C4-2B (cell line): ENCODE measurements at regions not wholly inside any gene's neighbourhood (a gene's known extent, or its start where the extent isn't known, plus 50 kb on each side); places are given as distances from the start of the nearest gene placed in this dataset.
A peak's percentile ranks its signal among the peaks of the same experiment; 100 is the strongest.

Experiments
- H3K27ac ChIP-seq: fragments of 450-650 bp; 2 replicates; pipeline ENCODE4 v1.5.1; 2017
- ZFX ChIP-seq: fragments of 450-650 bp; IDR thresholded peaks from 2 replicates; pipeline ENCODE4 v1.6.1; 2017
- TF ChIP-seq, protein P1 (sequence below): fragments of 450-650 bp; conservative IDR thresholded peaks from 2 replicates; pipeline ENCODE4 v1.5.1; 2017; ENCODE audit warnings: mild to moderate bottlenecking

DNA sequence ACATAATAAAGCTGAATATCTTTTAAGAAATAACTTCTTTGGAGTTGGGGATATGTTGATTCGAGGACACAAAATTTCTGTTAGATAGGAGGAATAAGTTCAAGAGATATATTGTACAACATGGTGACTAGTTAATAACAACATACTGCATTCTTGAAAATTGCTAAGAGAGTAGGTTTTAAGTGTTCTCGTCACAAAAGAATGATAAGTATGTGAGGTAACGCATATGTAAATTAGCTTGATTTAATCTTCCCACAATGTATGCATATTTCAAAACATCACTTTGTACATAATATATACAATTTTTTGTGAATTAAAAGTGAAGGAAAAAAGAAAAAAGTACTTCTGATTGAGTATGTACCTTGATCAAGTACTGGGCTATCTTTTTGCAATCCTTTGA, 428.0 kb upstream of the TRPC7 start:
- H3K27ac ChIP-seq, result no peak overlapping the region
- TF ChIP-seq, protein P1, sequence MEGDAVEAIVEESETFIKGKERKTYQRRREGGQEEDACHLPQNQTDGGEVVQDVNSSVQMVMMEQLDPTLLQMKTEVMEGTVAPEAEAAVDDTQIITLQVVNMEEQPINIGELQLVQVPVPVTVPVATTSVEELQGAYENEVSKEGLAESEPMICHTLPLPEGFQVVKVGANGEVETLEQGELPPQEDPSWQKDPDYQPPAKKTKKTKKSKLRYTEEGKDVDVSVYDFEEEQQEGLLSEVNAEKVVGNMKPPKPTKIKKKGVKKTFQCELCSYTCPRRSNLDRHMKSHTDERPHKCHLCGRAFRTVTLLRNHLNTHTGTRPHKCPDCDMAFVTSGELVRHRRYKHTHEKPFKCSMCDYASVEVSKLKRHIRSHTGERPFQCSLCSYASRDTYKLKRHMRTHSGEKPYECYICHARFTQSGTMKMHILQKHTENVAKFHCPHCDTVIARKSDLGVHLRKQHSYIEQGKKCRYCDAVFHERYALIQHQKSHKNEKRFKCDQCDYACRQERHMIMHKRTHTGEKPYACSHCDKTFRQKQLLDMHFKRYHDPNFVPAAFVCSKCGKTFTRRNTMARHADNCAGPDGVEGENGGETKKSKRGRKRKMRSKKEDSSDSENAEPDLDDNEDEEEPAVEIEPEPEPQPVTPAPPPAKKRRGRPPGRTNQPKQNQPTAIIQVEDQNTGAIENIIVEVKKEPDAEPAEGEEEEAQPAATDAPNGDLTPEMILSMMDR, result no peak
- no peak for TF ChIP-seq ZFX

DNA sequence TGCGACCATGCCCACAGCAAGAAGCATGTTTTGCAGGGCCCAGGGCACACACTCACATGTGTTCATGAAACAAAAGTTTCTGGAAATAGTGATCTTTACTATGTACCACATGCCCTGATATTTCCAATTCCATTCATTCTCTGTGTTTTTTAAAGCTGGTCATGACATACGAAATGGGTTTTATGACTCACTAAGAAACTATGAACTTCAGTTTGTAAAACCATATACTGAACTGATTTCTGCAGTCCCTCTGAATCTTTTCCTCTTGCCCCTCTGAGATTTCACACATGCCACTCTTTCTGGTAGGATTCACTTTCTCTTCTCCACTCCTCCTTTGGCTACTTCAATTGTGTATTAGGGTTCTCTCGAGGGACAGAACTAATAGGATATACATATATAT, 416.1 kb upstream of the TRPC7 start:
- H3K27ac ChIP-seq, result no peak overlapping the region
- TF ChIP-seq, protein P1, result no peak
- TF ChIP-seq ZFX, result no peak

DNA sequence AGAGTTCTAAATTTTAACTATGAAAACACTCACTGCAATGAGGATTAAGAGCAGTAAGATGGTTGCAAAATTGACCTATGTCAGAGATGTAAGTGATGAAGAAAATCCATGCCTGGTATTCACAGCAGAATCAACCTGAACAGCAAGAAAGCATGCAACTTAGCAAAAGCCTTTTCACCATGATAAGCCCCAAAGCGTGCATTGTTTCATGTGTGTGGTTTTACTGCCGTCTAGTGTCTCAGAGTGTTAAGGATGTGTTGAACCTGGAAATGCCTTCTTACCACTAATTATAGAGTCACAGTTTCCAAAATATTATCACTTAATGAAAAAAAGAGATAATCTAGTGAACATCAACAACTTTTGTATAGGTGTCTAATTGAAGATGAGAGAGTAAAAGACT, 415.2 kb upstream of the TRPC7 start:
- no peak overlapping the region for H3K27ac ChIP-seq
- TF ChIP-seq, protein P1, result peak; percentile 30
- no peak for TF ChIP-seq ZFX

DNA sequence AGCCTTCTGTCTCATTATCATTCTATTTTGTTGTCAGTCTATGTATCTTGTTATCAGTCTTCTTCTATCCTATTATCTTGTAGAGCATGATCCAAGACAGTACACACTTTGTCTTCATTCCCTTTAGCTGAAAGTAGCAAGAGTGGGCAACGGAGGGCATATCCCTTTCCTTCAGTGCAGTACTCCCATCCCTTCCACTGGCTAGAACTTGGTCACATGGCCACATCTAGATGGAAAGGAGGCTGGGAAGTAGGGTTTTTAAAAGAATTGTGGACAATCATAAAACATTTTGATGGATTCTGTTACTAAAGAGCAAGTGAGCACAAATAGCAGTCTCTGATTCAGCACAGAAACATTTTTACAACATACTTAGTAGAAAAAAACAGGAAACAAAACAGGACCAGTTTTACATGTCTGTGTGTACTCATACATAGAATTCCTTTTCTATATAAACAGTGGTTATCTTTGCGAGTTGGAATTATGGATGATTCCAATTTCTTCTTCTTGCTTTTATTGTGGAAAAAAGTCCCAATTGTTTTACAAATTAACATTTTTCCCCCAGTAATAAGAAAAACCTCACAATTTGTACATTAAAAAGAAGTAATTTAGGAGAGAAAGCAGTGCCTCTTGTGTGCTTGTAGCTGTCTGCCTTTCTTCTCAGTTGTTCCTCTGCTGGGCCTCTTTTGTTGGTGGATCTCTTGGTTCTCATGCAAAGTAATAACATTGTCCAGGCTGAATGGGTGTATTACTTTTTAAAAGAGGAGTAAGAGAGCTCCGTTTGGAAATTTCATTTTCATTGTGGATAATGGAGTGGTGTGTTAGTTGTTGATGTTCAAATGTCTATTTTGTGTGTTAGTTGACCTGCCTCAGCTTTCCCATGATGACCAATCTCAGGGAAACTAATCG, 410.9 kb upstream of the TRPC7 start:
- TF ChIP-seq, protein P1, result no peak
- TF ChIP-seq ZFX, result no peak
- no peak overlapping the region for H3K27ac ChIP-seq

DNA sequence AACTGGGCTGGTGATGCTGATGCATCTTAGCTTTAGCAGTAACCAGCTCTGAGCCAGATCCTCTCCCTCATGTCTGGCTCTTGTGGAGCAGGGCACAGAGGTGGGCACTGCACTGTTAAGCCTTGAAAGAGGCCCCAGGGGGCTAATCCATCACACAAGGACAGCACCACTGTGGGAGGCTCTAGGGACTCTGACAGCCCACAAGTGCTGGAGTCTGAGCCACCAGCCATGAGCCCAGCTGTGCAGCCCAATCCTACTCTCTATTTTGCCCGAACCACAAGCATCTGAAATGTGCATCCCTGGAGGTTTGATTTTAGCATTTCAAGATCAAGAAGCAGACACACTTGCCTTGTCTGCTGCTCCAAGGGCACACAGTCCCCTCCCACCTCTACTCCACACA, 407.1 kb upstream of the TRPC7 start:
- no peak for TF ChIP-seq ZFX
- TF ChIP-seq, protein P1, result no peak
- no peak overlapping the region for H3K27ac ChIP-seq

DNA sequence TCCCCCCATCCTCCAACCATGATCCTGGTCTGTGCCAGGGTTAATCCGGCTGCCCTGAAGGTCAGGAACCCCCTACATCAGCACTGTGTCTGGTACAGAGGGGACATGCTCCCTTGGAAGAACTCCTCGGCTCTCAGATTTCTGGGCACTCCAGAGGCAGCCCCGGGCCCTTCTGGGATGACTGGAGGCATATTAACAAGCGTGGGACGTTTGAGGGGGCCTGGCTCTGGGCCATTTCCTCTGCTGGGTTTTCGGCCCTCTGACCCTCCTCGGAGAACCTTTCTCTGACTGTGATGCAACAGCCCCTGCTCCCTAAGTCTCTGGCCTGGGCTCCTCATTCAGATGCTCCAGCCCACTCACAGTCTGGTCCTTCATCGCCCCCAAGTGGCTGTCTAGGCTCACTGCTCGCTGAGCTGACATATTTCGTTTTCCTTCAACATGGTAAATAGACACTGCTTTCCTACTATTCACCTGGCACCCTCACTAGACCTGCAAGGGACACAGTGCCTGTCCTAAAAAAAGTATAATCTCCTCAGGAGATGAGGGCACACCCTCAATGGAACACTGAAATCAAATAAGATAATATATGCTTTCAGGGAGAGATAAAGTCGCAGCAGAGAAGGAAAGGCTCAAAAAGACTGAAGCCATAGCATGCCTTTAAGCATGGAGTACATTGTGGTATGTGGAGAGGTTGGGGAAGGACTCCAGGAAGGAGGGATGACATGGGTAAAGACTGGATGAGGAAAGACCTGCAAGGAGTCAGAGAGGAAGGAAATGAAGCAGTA, 404.7 kb upstream of the TRPC7 start:
- TF ChIP-seq ZFX, result no peak
- TF ChIP-seq, protein P1, result peak; percentile 93
- H3K27ac ChIP-seq, result no peak overlapping the region

DNA sequence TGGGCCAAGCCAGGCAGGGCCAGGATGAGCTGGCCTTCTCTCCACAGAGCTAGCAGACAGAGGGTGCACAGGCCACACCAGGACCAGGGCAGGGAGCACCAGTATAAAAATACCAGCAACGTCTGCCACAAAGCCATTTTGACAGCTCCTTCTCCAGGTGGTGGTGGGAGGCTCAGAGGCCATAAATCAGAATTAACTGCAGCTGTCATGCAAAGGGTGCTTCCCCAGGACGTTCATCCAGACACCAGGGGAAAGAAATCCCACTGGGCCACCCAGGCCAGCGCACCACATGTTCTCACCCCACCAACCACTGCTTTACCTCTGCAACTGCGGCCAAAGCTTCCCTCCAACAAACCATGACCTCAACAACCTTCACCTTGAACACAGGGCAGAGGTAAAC, 403.7 kb upstream of the TRPC7 start:
- no peak for TF ChIP-seq ZFX
- TF ChIP-seq, protein P1, result no peak

More for the DNA sequence above, 403.7 kb upstream of the TRPC7 start:
- no peak overlapping the region for H3K27ac ChIP-seq
